ENCODE measurements at regions not wholly inside any gene's neighbourhood (a gene's known extent, or its start where the extent isn't known, plus 50 kb on each side); places are given as distances from the start of the nearest gene placed in this dataset.

GRCh38 chr19:31511098-31511497 is 161.9 kb upstream of the TSHZ3 start:
- H2BK12ac ChIP-seq (ENCODE audit: low read depth, low read length), result no peak overlapping the region
- ChIA-PET CTCF (ENCODE audit: partially characterized antibody) (interaction anchor here (1.1 to 1.9 kb wide), 2 partner anchors 9 to 15 kb away, joined by 3 to 4 read pairs; no protein-coding TSS in a partner anchor), POLR2A (ENCODE audit: partially characterized antibody) (interaction anchor here (1.0 kb wide), 1 partner anchor 112 kb away, joined by 3 read pairs; no protein-coding TSS in a partner anchor)
- H2BK20ac ChIP-seq (ENCODE audit: low read length), result no peak overlapping the region; the same call in 1 of the 2 replicates
- H4K91ac ChIP-seq (replicated peaks; ENCODE audit: insufficient read length, low read length), result no peak overlapping the region
- no peaks in the 10 kb centered on the region for H3K23me2 ChIP-seq (ENCODE audit: low read depth, low read length)
- no peak overlapping the region for H2AFZ ChIP-seq (ENCODE audit: low read length)
- no peaks in the 10 kb centered on the region for H3K9me3 ChIP-seq (ENCODE audit: insufficient read depth in 2 of 2, low read depth in 1 of 2, low read length in 1 of 2)
- H3K27ac ChIP-seq (ENCODE audit: low read depth, low read length), result no peak overlapping the region
- H4K8ac ChIP-seq (ENCODE audit: extremely low read depth, insufficient read depth, low read length), result no peak overlapping the region
- H3K79me1 ChIP-seq (ENCODE audit: low read depth, low read length), result no peaks in the 10 kb centered on the region
- H3K27me3 ChIP-seq (replicated peaks in 1 of 4; ENCODE audit: control insufficient read depth in 3 of 4, extremely low read depth in 1 of 4, insufficient read depth in 3 of 4, low read length in 3 of 4), result no peaks in the 10 kb centered on the region
- 90% methylated on average over 3 of the region's 3 CpGs; no CpG with 5 or more reads in 1 of the 2 experiments for WGBS, 2 experiments (ENCODE audit: extremely low coverage in 1 of 2, insufficient coverage in 1 of 2, insufficient read length in 1 of 2, insufficient replicate concordance in 2 of 2, low coverage in 1 of 2, low lambda C conversion rate in 2 of 2, missing lambda C conversion rate in 1 of 2)
- H4K20me1 ChIP-seq (replicated peaks in 1 of 2; ENCODE audit: control insufficient read depth in 1 of 2, insufficient read depth in 2 of 2, low read length in 2 of 2), result no peaks in the 10 kb centered on the region
- no peak overlapping the region for H2BK5ac ChIP-seq (ENCODE audit: low read depth, low read length)
- no peak overlapping the region for H3K9ac ChIP-seq (replicated peaks in 1 of 4; ENCODE audit: extremely low read depth in 1 of 4, low read depth in 3 of 4, low read length in 3 of 4)
- DNase-seq (ENCODE audit: low read depth in 1 of 2, low spot score in 2 of 2), result peak in 1 of 2 experiments; percentile 16
- no peaks in the 10 kb centered on the region for H3K79me2 ChIP-seq (ENCODE audit: control insufficient read depth in 1 of 2, insufficient read depth in 2 of 2, low read length in 2 of 2)
- H3K14ac ChIP-seq (ENCODE audit: insufficient read length), result no peak overlapping the region
- no peak overlapping the region for H2BK120ac ChIP-seq (replicated peaks; ENCODE audit: low read depth, low read length)
- H3K18ac ChIP-seq (ENCODE audit: extremely low read depth, low read length), result no peak overlapping the region
- no peak overlapping the region for H3K4me3 ChIP-seq (ENCODE audit: extremely low read depth in 1 of 4, insufficient read depth in 2 of 4, low read depth in 3 of 4, low read length in 4 of 4)
- no peak overlapping the region for H3K4me2 ChIP-seq (ENCODE audit: insufficient read depth in 1 of 2, low read depth in 2 of 2, low read length in 2 of 2)
- H3K4me1 ChIP-seq (replicated peaks in 1 of 4; ENCODE audit: control insufficient read depth in 3 of 4, insufficient read depth in 4 of 4, low read length in 3 of 4), result peaks cover 0 to under 1% (median 0%) of the 10 kb centered on the region in 4 experiments; a peak in 1 of 7 replicates
- no peak for FAIRE-seq
- H4K5ac ChIP-seq (ENCODE audit: insufficient read length, low read depth, low read length), result no peak overlapping the region
- H3K56ac ChIP-seq (replicated peaks; ENCODE audit: insufficient read length, low read depth, low read length), result no peak overlapping the region
- no peak overlapping the region for H2BK15ac ChIP-seq (ENCODE audit: low read length)
- no peak overlapping the region for H3K23ac ChIP-seq (ENCODE audit: insufficient read length)
- no peaks in the 10 kb centered on the region for H3K36me3 ChIP-seq (ENCODE audit: control insufficient read depth in 2 of 4, insufficient read depth in 4 of 4, low read length in 3 of 4)
- H2AK5ac ChIP-seq (ENCODE audit: low read depth, low read length), result no peak overlapping the region
- H3K4ac ChIP-seq (replicated peaks; ENCODE audit: insufficient read length, low read depth, low read length), result no peak overlapping the region
- TF ChIP-seq SIX5 (IDR thresholded peaks at IDR 0.05; ENCODE audit: low read depth, low read length), result no peak
- no peak for TF ChIP-seq SP4 (IDR thresholded peaks at IDR 0.05; ENCODE audit: low read length)
- no peak for TF ChIP-seq MAFK (IDR thresholded peaks at IDR 0.05; ENCODE audit: low read depth, low read length)
- no peak for TF ChIP-seq EP300 (IDR thresholded peaks at IDR 0.05; ENCODE audit: borderline replicate concordance in 1 of 2, low read depth in 2 of 2, low read length in 2 of 2)
- TF ChIP-seq YY1 (IDR thresholded peaks at IDR 0.05; ENCODE audit: low read depth, low read length), result no peak
- no peak for TF ChIP-seq EZH2 (IDR thresholded peaks at IDR 0.05; ENCODE audit: low read depth, low read length, severe bottlenecking)
- no peak for TF ChIP-seq KDM4A (IDR thresholded peaks at IDR 0.05; ENCODE audit: low read depth, low read length, severe bottlenecking)
- TF ChIP-seq BRCA1 (IDR thresholded peaks at IDR 0.05; ENCODE audit: low read depth, low read length), result no peak
- TF ChIP-seq SIRT6 (IDR thresholded peaks at IDR 0.05; ENCODE audit: low read length), result no peak
- no peak for TF ChIP-seq TCF12 (IDR thresholded peaks at IDR 0.05; ENCODE audit: low read depth, low read length)
- TF ChIP-seq E2F6 (IDR thresholded peaks at IDR 0.05), result no peak
- TF ChIP-seq FOSL1 (IDR thresholded peaks at IDR 0.05; ENCODE audit: insufficient read depth, low read depth, low read length), result no peak
- no peak for TF ChIP-seq JUND (IDR thresholded peaks at IDR 0.05; ENCODE audit: low read length)
- no peak for TF ChIP-seq HDAC6 (IDR thresholded peaks at IDR 0.05; ENCODE audit: low read depth, low read length)
- no peak for TF ChIP-seq SAP30 (IDR thresholded peaks at IDR 0.05; ENCODE audit: insufficient read depth, insufficient replicate concordance, low read length)
